Neural cell (in vitro differentiated cells): ENCODE measurements at regions not wholly inside any gene's neighbourhood (a gene's known extent, or its start where the extent isn't known, plus 50 kb on each side); places are given as distances from the start of the nearest gene placed in this dataset.

ENCODE experiments used
- EP300 ChIP-seq: fragments of 450-650 bp; conservative IDR thresholded peaks from 2 replicates; pipeline ENCODE4 v1.6.1; 2014; ENCODE audit warnings: antibody characterized with exemption, mild to moderate bottlenecking, moderate library complexity; ENCODE audit not compliant: poor library complexity, severe bottlenecking
- MXI1 ChIP-seq: fragments of 450-650 bp; conservative IDR thresholded peaks from 2 replicates; pipeline ENCODE4 v1.6.1; 2014; ENCODE audit warnings: antibody characterized with exemption, mild to moderate bottlenecking; ENCODE audit not compliant: poor library complexity, severe bottlenecking
- POLR2AphosphoS5 ChIP-seq: IDR thresholded peaks from 2 replicates; pipeline ENCODE4 v1.6.1; 2012
- SMC3 ChIP-seq: fragments of 450-650 bp; conservative IDR thresholded peaks from 2 replicates; pipeline ENCODE4 v1.6.1; 2014; ENCODE audit warnings: antibody characterized with exemption, mild to moderate bottlenecking, moderate library complexity; ENCODE audit not compliant: poor library complexity
- TAF1 ChIP-seq: IDR thresholded peaks from 2 replicates; pipeline ENCODE4 v1.6.1; 2012; ENCODE audit warnings: low read depth
- TF ChIP-seq, protein P1 (sequence below): fragments of 450-650 bp; IDR thresholded peaks from 2 replicates; pipeline ENCODE4 v1.5.1; 2014; ENCODE audit warnings: antibody characterized with exemption, mild to moderate bottlenecking, moderate library complexity; ENCODE audit not compliant: poor library complexity, severe bottlenecking
- TF ChIP-seq, protein P2 (sequence below): IDR thresholded peaks from 2 replicates; pipeline ENCODE4 v1.6.1; 2012; ENCODE audit warnings: borderline replicate concordance

GRCh38 chr17:12365805-12366204 lies 299.9 kb upstream of the MYOCD start:
- TF ChIP-seq POLR2AphosphoS5: no peak
- no peak for TF ChIP-seq SMC3
- TF ChIP-seq EP300: no peak
- TF ChIP-seq, protein P1, sequence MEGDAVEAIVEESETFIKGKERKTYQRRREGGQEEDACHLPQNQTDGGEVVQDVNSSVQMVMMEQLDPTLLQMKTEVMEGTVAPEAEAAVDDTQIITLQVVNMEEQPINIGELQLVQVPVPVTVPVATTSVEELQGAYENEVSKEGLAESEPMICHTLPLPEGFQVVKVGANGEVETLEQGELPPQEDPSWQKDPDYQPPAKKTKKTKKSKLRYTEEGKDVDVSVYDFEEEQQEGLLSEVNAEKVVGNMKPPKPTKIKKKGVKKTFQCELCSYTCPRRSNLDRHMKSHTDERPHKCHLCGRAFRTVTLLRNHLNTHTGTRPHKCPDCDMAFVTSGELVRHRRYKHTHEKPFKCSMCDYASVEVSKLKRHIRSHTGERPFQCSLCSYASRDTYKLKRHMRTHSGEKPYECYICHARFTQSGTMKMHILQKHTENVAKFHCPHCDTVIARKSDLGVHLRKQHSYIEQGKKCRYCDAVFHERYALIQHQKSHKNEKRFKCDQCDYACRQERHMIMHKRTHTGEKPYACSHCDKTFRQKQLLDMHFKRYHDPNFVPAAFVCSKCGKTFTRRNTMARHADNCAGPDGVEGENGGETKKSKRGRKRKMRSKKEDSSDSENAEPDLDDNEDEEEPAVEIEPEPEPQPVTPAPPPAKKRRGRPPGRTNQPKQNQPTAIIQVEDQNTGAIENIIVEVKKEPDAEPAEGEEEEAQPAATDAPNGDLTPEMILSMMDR: no peak
- TF ChIP-seq TAF1: no peak
- TF ChIP-seq, protein P2, sequence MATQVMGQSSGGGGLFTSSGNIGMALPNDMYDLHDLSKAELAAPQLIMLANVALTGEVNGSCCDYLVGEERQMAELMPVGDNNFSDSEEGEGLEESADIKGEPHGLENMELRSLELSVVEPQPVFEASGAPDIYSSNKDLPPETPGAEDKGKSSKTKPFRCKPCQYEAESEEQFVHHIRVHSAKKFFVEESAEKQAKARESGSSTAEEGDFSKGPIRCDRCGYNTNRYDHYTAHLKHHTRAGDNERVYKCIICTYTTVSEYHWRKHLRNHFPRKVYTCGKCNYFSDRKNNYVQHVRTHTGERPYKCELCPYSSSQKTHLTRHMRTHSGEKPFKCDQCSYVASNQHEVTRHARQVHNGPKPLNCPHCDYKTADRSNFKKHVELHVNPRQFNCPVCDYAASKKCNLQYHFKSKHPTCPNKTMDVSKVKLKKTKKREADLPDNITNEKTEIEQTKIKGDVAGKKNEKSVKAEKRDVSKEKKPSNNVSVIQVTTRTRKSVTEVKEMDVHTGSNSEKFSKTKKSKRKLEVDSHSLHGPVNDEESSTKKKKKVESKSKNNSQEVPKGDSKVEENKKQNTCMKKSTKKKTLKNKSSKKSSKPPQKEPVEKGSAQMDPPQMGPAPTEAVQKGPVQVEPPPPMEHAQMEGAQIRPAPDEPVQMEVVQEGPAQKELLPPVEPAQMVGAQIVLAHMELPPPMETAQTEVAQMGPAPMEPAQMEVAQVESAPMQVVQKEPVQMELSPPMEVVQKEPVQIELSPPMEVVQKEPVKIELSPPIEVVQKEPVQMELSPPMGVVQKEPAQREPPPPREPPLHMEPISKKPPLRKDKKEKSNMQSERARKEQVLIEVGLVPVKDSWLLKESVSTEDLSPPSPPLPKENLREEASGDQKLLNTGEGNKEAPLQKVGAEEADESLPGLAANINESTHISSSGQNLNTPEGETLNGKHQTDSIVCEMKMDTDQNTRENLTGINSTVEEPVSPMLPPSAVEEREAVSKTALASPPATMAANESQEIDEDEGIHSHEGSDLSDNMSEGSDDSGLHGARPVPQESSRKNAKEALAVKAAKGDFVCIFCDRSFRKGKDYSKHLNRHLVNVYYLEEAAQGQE: no peak
- TF ChIP-seq MXI1: no peak
